A549 (cell line): ENCODE measurements at regions not wholly inside any gene's neighbourhood (a gene's known extent, or its start where the extent isn't known, plus 50 kb on each side); places are given as distances from the start of the nearest gene placed in this dataset.

Experiments
- CTCF ChIP-seq: fragments of >200 bp; sonication (Bioruptor Twin); formaldehyde crosslinking; IDR thresholded peaks from 3 replicates; pipeline ENCODE4 v1.5.1; 2016
- MAX ChIP-seq: IDR thresholded peaks from 2 replicates; pipeline ENCODE4 v1.6.1; 2012
- POLR2A ChIP-seq: IDR thresholded peaks from 2 replicates; pipeline ENCODE4 v1.6.1; 2012; ENCODE audit warnings: mild to moderate bottlenecking, low read length
- REST ChIP-seq: fragments of 200-600 bp; sonication (generic); IDR thresholded peaks from 2 replicates; pipeline ENCODE4 v1.6.1; 2016; ENCODE audit warnings: antibody characterized with exemption, mild to moderate bottlenecking, moderate library complexity
- ZNF302 ChIP-seq: fragments of 250-450 bp; sonication (Bioruptor Pico); IDR thresholded peaks from 2 replicates; pipeline ENCODE4 v1.9.0; 2021; ENCODE audit warnings: inconsistent platforms, mild to moderate bottlenecking, moderate library complexity

GRCh38 chr18:53755914-53756609, 468.4 kb downstream of the MBD2 start:
- TF ChIP-seq MAX (no peak), ZNF302 (CRISPR knock-in tag) (no peak), REST (no peak), CTCF (no peak), POLR2A (no peak)
